CD4-positive, CD25-positive, alpha-beta regulatory T cell (primary cell): ENCODE measurements at regions not wholly inside any gene's neighbourhood (a gene's known extent, or its start where the extent isn't known, plus 50 kb on each side); places are given as distances from the start of the nearest gene placed in this dataset.

Experiments used
- ATAC-seq, 2 donors: fragments of 150-1000 bp; cut with Tn5 transposase; one replicate each; pipeline ENCODE4 v1.10.0; 2021; ENCODE audit warnings: low read depth in 2 of 2, moderate number of reproducible peaks in 2 of 2, moderate library complexity in 1 of 2
- DNase-seq, 3 donors: peaks; one replicate each; pipeline versions ENCODE4 v3.0.0 to v3.0.0-alpha.2; 2012 to 2022; ENCODE audit warnings: mixed read lengths in 1 of 3
- H3K27ac ChIP-seq: one replicate; pipeline ENCODE4 v1.7.0; 2013; ENCODE audit warnings: mild to moderate bottlenecking, low read length; ENCODE audit not compliant: insufficient read depth, poor library complexity, severe bottlenecking
- H3K27me3 ChIP-seq: one replicate; pipeline ENCODE4 v1.7.0; 2013; ENCODE audit warnings: low read length; ENCODE audit not compliant: control insufficient read depth, insufficient read depth
- H3K36me3 ChIP-seq: one replicate; pipeline ENCODE4 v1.7.0; 2013; ENCODE audit warnings: mild to moderate bottlenecking, low read length, moderate library complexity; ENCODE audit not compliant: control insufficient read depth, insufficient read depth
- H3K4me1 ChIP-seq: 2 replicates; pipeline ENCODE4 v1.7.0; 2013; ENCODE audit warnings: mild to moderate bottlenecking, low read length; ENCODE audit not compliant: insufficient read depth, control insufficient read depth, poor library complexity, severe bottlenecking
- H3K4me3 ChIP-seq: one replicate; pipeline ENCODE4 v1.7.0; 2013; ENCODE audit warnings: low read depth, mild to moderate bottlenecking, low read length, moderate library complexity
- H3K9me3 ChIP-seq, 2 experiments: 1 replicate in 1 of 2; 2 replicates in 1 of 2; pipeline ENCODE4 v1.7.0; 2013; ENCODE audit warnings: low read length in 2 of 2, mild to moderate bottlenecking in 1 of 2, moderate library complexity in 1 of 2; ENCODE audit not compliant: control insufficient read depth in 2 of 2
- H3K27ac Mint-ChIP-seq, 3 donors: one replicate each; pipeline ENCODE4 v1.8.0; 2020 to 2022; ENCODE audit warnings: mild to moderate bottlenecking in 3 of 3, mixed read lengths in 3 of 3, moderate library complexity in 2 of 3
- H3K27me3 Mint-ChIP-seq: one replicate; pipeline ENCODE4 v1.8.0; 2022; ENCODE audit warnings: mild to moderate bottlenecking, mixed read lengths
- H3K36me3 Mint-ChIP-seq: one replicate; pipeline ENCODE4 v1.8.0; 2020; ENCODE audit warnings: mixed read lengths
- H3K4me1 Mint-ChIP-seq, 4 donors: one replicate each; pipeline ENCODE4 v1.8.0; 2020 to 2022; ENCODE audit warnings: mixed read lengths in 4 of 4, mild to moderate bottlenecking in 1 of 4
- H3K4me3 Mint-ChIP-seq, 4 donors: one replicate each; pipeline ENCODE4 v1.8.0; 2020 to 2022; ENCODE audit warnings: mild to moderate bottlenecking in 4 of 4, mixed read lengths in 4 of 4, moderate library complexity in 3 of 4
- H3K9me3 Mint-ChIP-seq, 7 donors: one replicate each; pipeline ENCODE4 v1.8.0; 2020 to 2022; ENCODE audit warnings: mixed read lengths in 7 of 7, mild to moderate bottlenecking in 3 of 7, moderate library complexity in 2 of 7

DNA sequence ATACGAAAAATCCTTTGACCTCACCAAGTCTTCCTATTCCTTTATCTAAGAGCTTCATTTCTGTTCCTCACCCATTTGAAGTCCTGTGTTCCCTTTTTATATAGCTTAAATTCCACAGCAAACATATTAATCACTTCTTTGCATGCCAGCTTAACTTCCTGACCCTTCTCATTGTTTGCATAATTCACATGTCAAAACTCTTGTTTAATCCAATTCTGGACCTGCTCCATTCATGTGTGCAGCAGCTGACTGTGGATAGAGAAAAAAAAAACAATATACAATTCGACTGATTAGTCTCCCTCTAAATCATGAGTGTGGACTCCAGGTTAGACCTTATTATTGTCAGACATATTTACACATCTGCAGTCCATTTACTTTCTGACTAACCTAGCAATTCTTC, 991.2 kb upstream of the TENM4 start:
- Mint-ChIP-seq H3K27me3 (no peaks in the 10 kb centered on the region), H3K4me3 (no peak overlapping the region), H3K4me1 (no peaks in the 10 kb centered on the region), H3K36me3 (no peaks in the 10 kb centered on the region), H3K9me3 (peaks cover 0 to 27% (median 11%) of the 10 kb centered on the region in 7 donors), H3K27ac (no peak overlapping the region)
- H3K4me1 ChIP-seq, result no peaks in the 10 kb centered on the region
- no peaks in the 10 kb centered on the region for H3K27me3 ChIP-seq
- no peak overlapping the region for H3K27ac ChIP-seq
- ATAC-seq, result no peak
- no peaks in the 10 kb centered on the region for H3K36me3 ChIP-seq
- no peak for DNase-seq
- H3K9me3 ChIP-seq, result peaks cover 0 to 13% of the 10 kb centered on the region in 2 experiments
- H3K4me3 ChIP-seq, result no peak overlapping the region

GRCh38 chr11:80424012-80424695, 983.3 kb upstream of the TENM4 start:
- Histone ChIP-seq H3K36me3 (no peaks in the 10 kb centered on the region), H3K27me3 (no peaks in the 10 kb centered on the region), H3K27ac (no peak overlapping the region), H3K9me3 (peaks cover 0 to 2% of the 10 kb centered on the region in 2 experiments), H3K4me1 (no peaks in the 10 kb centered on the region), H3K4me3 (no peak overlapping the region)
- Mint-ChIP-seq H3K27ac (no peak overlapping the region), H3K9me3 (peaks cover 0 to 13% (median 3%) of the 10 kb centered on the region in 7 donors), H3K4me3 (no peak overlapping the region), H3K27me3 (no peaks in the 10 kb centered on the region), H3K4me1 (no peaks in the 10 kb centered on the region), H3K36me3 (no peaks in the 10 kb centered on the region)
- DNase-seq, result no peak
- ATAC-seq, result no peak

GRCh38 chr11:80420374-80420773, 979.5 kb upstream of the TENM4 start:
- H3K4me1 ChIP-seq, result no peaks in the 10 kb centered on the region
- no peak for ATAC-seq
- no peak for DNase-seq
- Mint-ChIP-seq H3K4me3 (no peak overlapping the region), H3K27ac (no peak overlapping the region), H3K4me1 (no peaks in the 10 kb centered on the region), H3K27me3 (no peaks in the 10 kb centered on the region), H3K9me3 (peaks cover 0 to 17% (median 4%) of the 10 kb centered on the region in 7 donors), H3K36me3 (no peaks in the 10 kb centered on the region)
- H3K27ac ChIP-seq, result no peak overlapping the region
- H3K9me3 ChIP-seq, result peaks cover 2 to 5% of the 10 kb centered on the region in 2 experiments
- H3K4me3 ChIP-seq, result no peak overlapping the region
- no peaks in the 10 kb centered on the region for H3K36me3 ChIP-seq
- H3K27me3 ChIP-seq, result no peaks in the 10 kb centered on the region

DNA sequence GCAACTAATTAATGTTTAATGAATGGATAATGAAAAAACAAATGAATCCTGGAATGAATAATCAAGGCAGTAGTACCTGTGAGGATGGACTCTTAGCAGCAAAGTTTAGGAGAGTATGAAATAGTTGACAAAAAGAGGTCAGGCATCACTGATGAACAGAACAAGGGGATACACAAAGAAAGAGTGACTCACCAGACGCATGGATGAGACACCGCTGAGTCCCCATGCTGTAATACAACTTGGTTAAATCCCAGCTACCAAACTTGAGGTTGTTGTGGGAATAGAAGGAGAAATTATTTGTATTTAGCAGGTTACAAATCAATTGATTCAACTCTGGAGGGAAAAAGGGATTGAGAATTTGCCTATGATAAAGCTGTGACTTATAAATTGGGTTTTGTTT, 976.9 kb upstream of the TENM4 start:
- H3K36me3 Mint-ChIP-seq, result no peaks in the 10 kb centered on the region
- H3K9me3 ChIP-seq, result peaks cover 2 to 5% of the 10 kb centered on the region in 2 experiments

DNA sequence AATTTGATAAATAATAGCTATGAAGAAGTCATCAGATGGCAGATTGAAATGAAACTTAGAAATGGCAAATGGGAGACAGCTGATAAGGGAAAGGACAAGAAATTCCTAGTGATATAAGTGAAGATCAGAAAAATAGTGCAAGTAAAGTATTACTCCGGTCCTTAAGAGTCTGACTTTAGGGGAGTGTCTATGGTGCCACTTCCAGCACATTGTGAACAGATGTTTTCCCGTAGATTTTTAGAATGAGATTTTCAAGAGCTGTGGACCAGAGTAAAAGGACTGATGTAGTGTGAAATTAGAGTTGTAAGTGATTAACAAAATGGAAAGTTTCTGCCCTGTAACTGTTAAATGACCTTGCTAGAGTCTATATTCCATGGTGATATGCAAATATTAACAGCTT, 974.8 kb upstream of the TENM4 start:
- DNase-seq, result no peak
- no peaks in the 10 kb centered on the region for H3K4me1 ChIP-seq
- no peak overlapping the region for H3K4me3 Mint-ChIP-seq
- H3K9me3 ChIP-seq, result peaks cover 0 to 5% of the 10 kb centered on the region in 2 experiments
- H3K27me3 ChIP-seq, result no peaks in the 10 kb centered on the region
- H3K27me3 Mint-ChIP-seq, result no peaks in the 10 kb centered on the region
- no peaks in the 10 kb centered on the region for H3K4me1 Mint-ChIP-seq
- ATAC-seq, result no peak
- peaks cover 0 to 31% (median 4%) of the 10 kb centered on the region in 7 donors for H3K9me3 Mint-ChIP-seq
- no peaks in the 10 kb centered on the region for H3K36me3 Mint-ChIP-seq
- H3K27ac ChIP-seq, result no peak overlapping the region
- no peaks in the 10 kb centered on the region for H3K36me3 ChIP-seq
- no peak overlapping the region for H3K27ac Mint-ChIP-seq
- H3K4me3 ChIP-seq, result no peak overlapping the region

More for the DNA sequence above, 976.9 kb upstream of the TENM4 start:
- Mint-ChIP-seq H3K9me3 (peaks cover 0 to 22% (median 2%) of the 10 kb centered on the region in 7 donors), H3K27me3 (no peaks in the 10 kb centered on the region), H3K4me3 (no peak overlapping the region), H3K4me1 (no peaks in the 10 kb centered on the region), H3K27ac (no peak overlapping the region)
- Histone ChIP-seq H3K27me3 (no peaks in the 10 kb centered on the region), H3K36me3 (no peaks in the 10 kb centered on the region), H3K4me1 (no peaks in the 10 kb centered on the region), H3K27ac (no peak overlapping the region), H3K4me3 (no peak overlapping the region)
- DNase-seq (no peak), ATAC-seq (no peak)

DNA sequence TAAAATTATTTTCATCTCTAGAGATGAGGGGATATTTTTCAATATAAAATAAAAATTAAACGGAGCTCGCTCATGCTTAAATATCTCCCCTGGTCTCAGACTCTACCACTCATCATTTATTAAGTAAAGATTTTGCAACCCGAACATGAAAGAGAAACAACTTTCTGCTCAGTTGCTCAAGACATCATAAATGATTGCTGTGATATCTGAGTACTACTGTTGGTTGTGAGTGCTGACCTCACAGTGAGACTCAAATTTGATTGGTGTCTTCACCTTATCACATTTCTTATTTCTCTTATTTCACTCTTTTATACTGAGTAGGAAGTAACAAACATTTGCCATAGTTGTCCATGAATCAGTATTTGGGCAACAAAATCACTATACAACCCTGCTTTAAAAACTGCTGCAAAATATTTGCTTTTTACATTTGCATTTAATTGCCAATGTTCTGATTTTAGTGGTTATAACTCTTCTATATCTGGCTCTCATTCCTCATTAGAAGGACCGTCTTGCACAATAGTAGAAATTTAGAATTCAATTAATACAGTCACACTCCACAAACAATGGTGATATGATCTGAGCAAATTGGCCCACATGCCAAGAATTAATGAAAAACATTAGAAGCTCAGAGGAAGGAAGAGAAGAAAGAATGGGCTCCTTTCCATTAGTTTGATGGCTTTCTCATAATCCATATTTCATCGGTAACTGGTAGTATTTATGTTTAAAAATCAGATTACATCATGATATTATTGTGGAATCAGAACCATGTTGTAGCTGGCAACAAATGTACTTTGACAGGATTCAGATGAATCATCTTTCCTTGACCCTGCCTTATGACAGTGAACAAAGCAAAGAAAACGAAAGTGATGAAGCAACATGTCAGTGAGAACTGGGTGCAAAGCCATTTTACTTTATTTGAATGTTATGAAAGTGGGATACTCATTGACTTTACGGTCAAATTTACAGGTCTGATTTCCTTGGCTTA, 973.6 kb upstream of the TENM4 start:
- ATAC-seq (no peak), DNase-seq (no peak)
- Histone ChIP-seq H3K27me3 (no peaks in the 10 kb centered on the region), H3K36me3 (no peaks in the 10 kb centered on the region), H3K9me3 (peaks cover 0 to 5% of the 10 kb centered on the region in 2 experiments), H3K4me1 (no peaks in the 10 kb centered on the region), H3K4me3 (no peak overlapping the region), H3K27ac (no peak overlapping the region)
- no peak overlapping the region for H3K27ac Mint-ChIP-seq
- H3K36me3 Mint-ChIP-seq, result no peaks in the 10 kb centered on the region
- no peaks in the 10 kb centered on the region for H3K4me1 Mint-ChIP-seq
- peaks cover 0 to 39% (median 4%) of the 10 kb centered on the region in 7 donors for H3K9me3 Mint-ChIP-seq
- H3K27me3 Mint-ChIP-seq, result no peaks in the 10 kb centered on the region
- H3K4me3 Mint-ChIP-seq, result no peak overlapping the region

GRCh38 chr11:80412604-80413003, 971.8 kb upstream of the TENM4 start:
- Mint-ChIP-seq H3K9me3 (peaks cover 1 to 48% (median 6%) of the 10 kb centered on the region in 7 donors), H3K27me3 (no peaks in the 10 kb centered on the region), H3K36me3 (no peaks in the 10 kb centered on the region), H3K4me3 (no peak overlapping the region), H3K4me1 (no peaks in the 10 kb centered on the region), H3K27ac (no peak overlapping the region)
- DNase-seq (no peak), ATAC-seq (no peak)
- no peak overlapping the region for H3K4me3 ChIP-seq
- peaks cover 0 to 5% of the 10 kb centered on the region in 2 experiments for H3K9me3 ChIP-seq
- H3K27ac ChIP-seq, result no peak overlapping the region
- H3K4me1 ChIP-seq, result no peaks in the 10 kb centered on the region
- no peaks in the 10 kb centered on the region for H3K36me3 ChIP-seq
- H3K27me3 ChIP-seq, result no peaks in the 10 kb centered on the region
